ENCODE measurements at regions not wholly inside any gene's neighbourhood (a gene's known extent, or its start where the extent isn't known, plus 50 kb on each side); places are given as distances from the start of the nearest gene placed in this dataset.
"Not testable (repeated sequence)": the region's sequence is repeated elsewhere in the genome, so short reads cannot be mapped to it uniquely, and the experiment has no call there.

GRCh38 chr9:27688954-27689353, 115.7 kb upstream of the C9orf72 start:
- no peak for TF ChIP-seq ZFX (IDR thresholded peaks at IDR 0.05)
- TF ChIP-seq, protein P1, sequence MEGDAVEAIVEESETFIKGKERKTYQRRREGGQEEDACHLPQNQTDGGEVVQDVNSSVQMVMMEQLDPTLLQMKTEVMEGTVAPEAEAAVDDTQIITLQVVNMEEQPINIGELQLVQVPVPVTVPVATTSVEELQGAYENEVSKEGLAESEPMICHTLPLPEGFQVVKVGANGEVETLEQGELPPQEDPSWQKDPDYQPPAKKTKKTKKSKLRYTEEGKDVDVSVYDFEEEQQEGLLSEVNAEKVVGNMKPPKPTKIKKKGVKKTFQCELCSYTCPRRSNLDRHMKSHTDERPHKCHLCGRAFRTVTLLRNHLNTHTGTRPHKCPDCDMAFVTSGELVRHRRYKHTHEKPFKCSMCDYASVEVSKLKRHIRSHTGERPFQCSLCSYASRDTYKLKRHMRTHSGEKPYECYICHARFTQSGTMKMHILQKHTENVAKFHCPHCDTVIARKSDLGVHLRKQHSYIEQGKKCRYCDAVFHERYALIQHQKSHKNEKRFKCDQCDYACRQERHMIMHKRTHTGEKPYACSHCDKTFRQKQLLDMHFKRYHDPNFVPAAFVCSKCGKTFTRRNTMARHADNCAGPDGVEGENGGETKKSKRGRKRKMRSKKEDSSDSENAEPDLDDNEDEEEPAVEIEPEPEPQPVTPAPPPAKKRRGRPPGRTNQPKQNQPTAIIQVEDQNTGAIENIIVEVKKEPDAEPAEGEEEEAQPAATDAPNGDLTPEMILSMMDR (conservative IDR thresholded peaks at IDR 0.05), result no peak
- no peak overlapping the region for H3K27ac ChIP-seq

- H3K27ac ChIP-seq, result not testable (repeated sequence)
Measured at GRCh38 chr9:27690816-27691215, 117.5 kb upstream of the C9orf72 start.

- H3K27ac ChIP-seq, result no peak overlapping the region
- no peak for TF ChIP-seq ZFX (IDR thresholded peaks at IDR 0.05)
- TF ChIP-seq, protein P1 (conservative IDR thresholded peaks at IDR 0.05), result no peak
Measured at GRCh38 chr9:27699621-27700020, 126.3 kb upstream of the C9orf72 start.

GRCh38 chr9:27701016-27701415, 127.7 kb upstream of the C9orf72 start:
- no peak overlapping the region for H3K27ac ChIP-seq
- TF ChIP-seq ZFX (IDR thresholded peaks at IDR 0.05), result no peak
- TF ChIP-seq, protein P1 (conservative IDR thresholded peaks at IDR 0.05), result no peak

DNA sequence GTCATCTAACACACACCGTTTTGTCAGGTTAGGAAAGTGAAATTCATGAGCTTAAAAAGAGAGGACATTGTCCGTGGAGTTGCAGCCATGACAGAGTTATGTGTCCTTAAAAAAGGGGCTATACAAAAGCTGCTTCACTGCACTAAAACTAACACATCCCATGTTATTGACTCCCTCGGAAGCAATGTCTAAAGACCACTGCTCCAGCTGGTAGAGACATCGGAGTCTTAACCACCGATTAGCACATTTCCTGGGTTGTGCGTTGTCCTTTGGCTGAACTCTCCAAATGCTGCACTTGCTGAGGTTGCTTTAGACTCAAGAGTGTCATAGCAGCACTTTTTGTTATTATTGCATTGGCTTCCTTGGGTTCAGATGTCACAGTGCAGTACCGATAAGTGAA, 128.3 kb upstream of the C9orf72 start:
- TF ChIP-seq, protein P1 (conservative IDR thresholded peaks at IDR 0.05), result no peak
- no peak for TF ChIP-seq ZFX (IDR thresholded peaks at IDR 0.05)

DNA sequence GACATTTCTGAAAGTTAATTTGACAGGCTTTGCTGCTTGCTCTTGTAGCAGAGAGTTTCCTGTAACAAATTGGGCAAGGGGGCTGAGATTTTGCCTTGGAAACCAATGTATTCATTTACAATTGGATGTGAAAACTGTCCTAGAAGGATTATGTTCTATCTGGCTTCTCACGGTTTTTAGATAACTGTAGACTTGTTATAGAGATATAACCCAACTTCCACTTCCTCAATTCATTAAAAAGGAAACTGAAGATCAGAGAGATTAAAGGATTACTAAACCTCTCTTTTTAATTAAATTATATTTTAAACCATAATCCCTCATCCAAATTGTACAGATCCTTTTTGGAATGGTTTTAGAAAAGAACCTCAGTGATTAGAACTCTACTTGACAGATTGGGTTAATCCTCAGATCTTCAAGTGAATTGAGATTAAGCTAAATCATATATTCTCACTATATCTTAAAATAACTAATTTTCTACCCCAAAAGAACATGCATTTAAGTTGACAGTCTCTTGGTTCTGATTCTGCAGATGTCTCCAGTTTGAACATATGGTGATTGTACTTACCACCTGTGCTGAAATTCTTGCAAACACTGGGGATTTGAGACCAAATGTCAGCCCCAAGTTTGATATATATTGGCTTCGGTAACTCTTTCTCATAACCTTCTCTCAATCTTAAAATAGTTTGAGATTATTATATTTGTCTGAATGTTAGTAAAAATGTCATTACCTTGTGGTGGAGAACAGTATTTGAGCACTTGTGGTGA, 130.1 kb upstream of the C9orf72 start:
- TF ChIP-seq, protein P1 (conservative IDR thresholded peaks at IDR 0.05), result no peak
- TF ChIP-seq ZFX (IDR thresholded peaks at IDR 0.05), result no peak
- no peak overlapping the region for H3K27ac ChIP-seq

More for the DNA sequence above, 128.3 kb upstream of the C9orf72 start:
- no peak overlapping the region for H3K27ac ChIP-seq

DNA sequence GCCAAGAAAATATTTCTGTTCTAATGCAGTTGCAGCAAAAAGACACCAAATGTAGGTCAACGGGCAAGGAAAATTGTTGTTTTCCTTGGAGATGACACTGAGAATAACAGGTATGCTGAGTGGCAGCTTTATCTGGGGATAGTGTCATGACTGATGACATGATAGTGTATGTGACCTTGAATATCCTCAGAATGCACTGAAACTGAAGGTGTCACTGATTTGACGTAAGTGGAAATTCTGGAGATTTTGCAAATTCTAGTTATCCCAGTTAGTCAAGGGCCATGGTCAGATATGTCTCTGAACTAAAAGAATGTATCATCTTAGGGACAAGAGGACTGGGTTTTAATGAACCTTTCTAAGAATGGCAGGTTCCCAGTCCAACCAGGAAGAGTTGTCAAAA, 138.0 kb upstream of the C9orf72 start:
- no peak for TF ChIP-seq ZFX (IDR thresholded peaks at IDR 0.05)
- TF ChIP-seq, protein P1 (conservative IDR thresholded peaks at IDR 0.05), result no peak
- no peak overlapping the region for H3K27ac ChIP-seq

DNA sequence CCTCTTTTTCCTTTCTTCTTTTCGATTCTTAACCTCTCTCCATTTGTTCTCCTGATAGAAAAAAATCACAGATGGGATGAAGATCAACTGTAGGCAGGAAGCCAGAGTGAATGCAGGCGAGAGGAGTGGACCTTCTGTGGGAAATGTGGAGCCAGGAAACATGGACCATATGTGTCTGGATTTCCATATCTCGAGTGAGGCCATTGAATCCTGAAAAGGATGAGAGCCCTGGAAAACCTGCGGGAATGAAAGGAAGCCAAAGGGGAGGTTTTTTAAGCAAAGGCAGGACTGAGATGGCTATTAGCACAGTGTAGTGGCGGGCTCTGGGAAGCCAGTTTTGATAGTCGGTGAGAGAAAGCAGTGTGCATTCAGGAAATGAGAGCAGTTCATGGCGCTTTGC, 139.5 kb upstream of the C9orf72 start:
- no peak for TF ChIP-seq ZFX (IDR thresholded peaks at IDR 0.05)
- TF ChIP-seq, protein P1 (conservative IDR thresholded peaks at IDR 0.05), result no peak
- H3K27ac ChIP-seq, result no peak overlapping the region

All from C4-2B (cell line).